Vagina (tissue), 2 donors: ENCODE measurements at regions not wholly inside any gene's neighbourhood (a gene's known extent, or its start where the extent isn't known, plus 50 kb on each side); places are given as distances from the start of the nearest gene placed in this dataset.

ENCODE experiments used
- CTCF ChIP-seq, 3 experiments: fragments of 450-650 bp in 2 of 3; fragments of 200-600 bp in 1 of 3; sonication (generic) in 1 of 3; IDR thresholded peaks; one replicate each; pipeline ENCODE4 v1.5.1; 2017 to 2019; ENCODE audit warnings: antibody characterized with exemption in 3 of 3, mild to moderate bottlenecking in 2 of 3, moderate library complexity in 2 of 3
- POLR2AphosphoS5 ChIP-seq, 2 donors: sonication (generic); formaldehyde crosslinking; IDR thresholded peaks; one replicate each; pipeline ENCODE4 v1.9.0; 2017; ENCODE audit warnings: antibody characterized with exemption in 2 of 2, mild to moderate bottlenecking in 2 of 2, low read depth in 1 of 2; ENCODE audit not compliant: insufficient read depth in 1 of 2

GRCh38 chr1:234780531-234781162 is 170.7 kb upstream of the IRF2BP2 start:
- no peak for TF ChIP-seq CTCF (IDR thresholded peaks at IDR 0.05)
- TF ChIP-seq POLR2AphosphoS5 (IDR thresholded peaks at IDR 0.05; ENCODE audit: insufficient read depth in 1 of 2, low read depth in 1 of 2): no peak
